Hepatocyte (in vitro differentiated cells): ENCODE measurements at regions not wholly inside any gene's neighbourhood (a gene's known extent, or its start where the extent isn't known, plus 50 kb on each side); places are given as distances from the start of the nearest gene placed in this dataset.

ENCODE experiments used
- DNase-seq: peaks from one replicate; pipeline ENCODE4 v3.0.0-alpha.2; 2016; ENCODE audit warnings: low spot score
- H2AFZ ChIP-seq: fragments of 200-600 bp; sonication (generic); 2 replicates; pipeline ENCODE4 v1.6.0; 2016; ENCODE audit warnings: antibody characterized with exemption, mild to moderate bottlenecking
- H3K27ac ChIP-seq: fragments of 200-600 bp; sonication (generic); 2 replicates; pipeline ENCODE4 v1.5.1; 2016; ENCODE audit warnings: mild to moderate bottlenecking
- H3K27me3 ChIP-seq: fragments of 200-600 bp; sonication (generic); 2 replicates; pipeline ENCODE4 v1.6.1; 2016
- H3K36me3 ChIP-seq: fragments of 200-600 bp; sonication (generic); replicated peaks from 2 replicates; pipeline ENCODE4 v1.5.1; 2016; ENCODE audit warnings: low read depth; ENCODE audit not compliant: insufficient read depth
- H3K4me1 ChIP-seq: fragments of 200-600 bp; sonication (generic); 2 replicates; pipeline ENCODE4 v1.5.1; 2016; ENCODE audit warnings: mild to moderate bottlenecking, moderate library complexity; ENCODE audit not compliant: insufficient read depth
- H3K4me2 ChIP-seq: fragments of 200-600 bp; sonication (generic); 2 replicates; pipeline ENCODE4 v1.6.0; 2016
- H3K4me3 ChIP-seq: fragments of 200-600 bp; sonication (generic); 2 replicates; pipeline ENCODE4 v1.5.1; 2016; ENCODE audit warnings: mild to moderate bottlenecking
- H3K79me2 ChIP-seq: fragments of 200-600 bp; sonication (generic); 2 replicates; pipeline ENCODE4 v1.6.0; 2017; ENCODE audit warnings: mild to moderate bottlenecking
- H3K9me2 ChIP-seq: fragments of 200-600 bp; sonication (generic); replicated peaks from 2 replicates; pipeline ENCODE4 v1.6.0; 2017; ENCODE audit warnings: mild to moderate bottlenecking; ENCODE audit not compliant: insufficient read depth
- H3K9me3 ChIP-seq: fragments of 200-600 bp; sonication (generic); 2 replicates; pipeline ENCODE4 v1.5.1; 2016; ENCODE audit warnings: low read depth, mild to moderate bottlenecking
- H4K20me1 ChIP-seq: fragments of 200-600 bp; sonication (generic); 2 replicates; pipeline ENCODE4 v1.6.0; 2016; ENCODE audit warnings: mild to moderate bottlenecking; ENCODE audit not compliant: insufficient read depth, poor library complexity, severe bottlenecking
- EZH2 ChIP-seq: fragments of 200-600 bp; sonication (generic); IDR thresholded peaks from 2 replicates; pipeline ENCODE4 v1.6.1; 2016; ENCODE audit warnings: antibody characterized with exemption, mild to moderate bottlenecking, borderline replicate concordance
- EZH2phosphoT487 ChIP-seq: fragments of 200-600 bp; sonication (generic); IDR thresholded peaks from one replicate; pipeline ENCODE4 v1.6.1; 2018; ENCODE audit warnings: antibody characterized with exemption, mild to moderate bottlenecking, low read depth, moderate library complexity; ENCODE audit not compliant: unreplicated experiment, severe bottlenecking
- WGBS: methylation state at CpG from one replicate; pipeline ENCODE4 v1.1.6; 2016; ENCODE audit warnings: low lambda C conversion rate; ENCODE audit errors: missing lambda C conversion rate; 5-methylcytosine and 5-hydroxymethylcytosine counted together
- TF ChIP-seq, protein P1 (sequence below): fragments of 200-600 bp; sonication (generic); IDR thresholded peaks from 2 replicates; pipeline ENCODE4 v1.5.1; 2016; ENCODE audit warnings: antibody characterized with exemption, mild to moderate bottlenecking; ENCODE audit not compliant: poor library complexity

- Histone ChIP-seq H4K20me1 (no peaks in the 10 kb centered on the region), H3K4me3 (no peak overlapping the region), H3K36me3 (no peaks in the 10 kb centered on the region), H2AFZ (no peak overlapping the region), H3K4me1 (no peaks in the 10 kb centered on the region), H3K9me3 (no peaks in the 10 kb centered on the region), H3K27ac (no peak overlapping the region), H3K4me2 (no peak overlapping the region), H3K27me3 (no peaks in the 10 kb centered on the region), H3K79me2 (no peaks in the 10 kb centered on the region), H3K9me2 (no peaks in the 10 kb centered on the region)
- DNase-seq, result no peak
- 98% methylated on average over 6 of the region's 6 CpGs for WGBS
- TF ChIP-seq EZH2 (no peak), EZH2phosphoT487 (no peak)
- TF ChIP-seq, protein P1, sequence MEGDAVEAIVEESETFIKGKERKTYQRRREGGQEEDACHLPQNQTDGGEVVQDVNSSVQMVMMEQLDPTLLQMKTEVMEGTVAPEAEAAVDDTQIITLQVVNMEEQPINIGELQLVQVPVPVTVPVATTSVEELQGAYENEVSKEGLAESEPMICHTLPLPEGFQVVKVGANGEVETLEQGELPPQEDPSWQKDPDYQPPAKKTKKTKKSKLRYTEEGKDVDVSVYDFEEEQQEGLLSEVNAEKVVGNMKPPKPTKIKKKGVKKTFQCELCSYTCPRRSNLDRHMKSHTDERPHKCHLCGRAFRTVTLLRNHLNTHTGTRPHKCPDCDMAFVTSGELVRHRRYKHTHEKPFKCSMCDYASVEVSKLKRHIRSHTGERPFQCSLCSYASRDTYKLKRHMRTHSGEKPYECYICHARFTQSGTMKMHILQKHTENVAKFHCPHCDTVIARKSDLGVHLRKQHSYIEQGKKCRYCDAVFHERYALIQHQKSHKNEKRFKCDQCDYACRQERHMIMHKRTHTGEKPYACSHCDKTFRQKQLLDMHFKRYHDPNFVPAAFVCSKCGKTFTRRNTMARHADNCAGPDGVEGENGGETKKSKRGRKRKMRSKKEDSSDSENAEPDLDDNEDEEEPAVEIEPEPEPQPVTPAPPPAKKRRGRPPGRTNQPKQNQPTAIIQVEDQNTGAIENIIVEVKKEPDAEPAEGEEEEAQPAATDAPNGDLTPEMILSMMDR, result no peak
These were observed 102.7 kb upstream of the SPRY4 start for GRCh38 chr5:142427529-142427928.

GRCh38 chr5:142427015-142427364 lies 102.2 kb upstream of the SPRY4 start:
- Histone ChIP-seq H3K79me2 (no peaks in the 10 kb centered on the region), H3K9me3 (no peaks in the 10 kb centered on the region), H4K20me1 (no peaks in the 10 kb centered on the region), H3K4me1 (no peaks in the 10 kb centered on the region), H3K4me2 (no peak overlapping the region), H3K36me3 (no peaks in the 10 kb centered on the region), H2AFZ (no peak overlapping the region), H3K9me2 (no peaks in the 10 kb centered on the region), H3K4me3 (no peak overlapping the region), H3K27ac (no peak overlapping the region), H3K27me3 (no peaks in the 10 kb centered on the region)
- no peak for TF ChIP-seq EZH2
- TF ChIP-seq, protein P1, result no peak
- TF ChIP-seq EZH2phosphoT487, result no peak
- 78% methylated on average over 7 of the region's 7 CpGs for WGBS
- no peak for DNase-seq

DNA sequence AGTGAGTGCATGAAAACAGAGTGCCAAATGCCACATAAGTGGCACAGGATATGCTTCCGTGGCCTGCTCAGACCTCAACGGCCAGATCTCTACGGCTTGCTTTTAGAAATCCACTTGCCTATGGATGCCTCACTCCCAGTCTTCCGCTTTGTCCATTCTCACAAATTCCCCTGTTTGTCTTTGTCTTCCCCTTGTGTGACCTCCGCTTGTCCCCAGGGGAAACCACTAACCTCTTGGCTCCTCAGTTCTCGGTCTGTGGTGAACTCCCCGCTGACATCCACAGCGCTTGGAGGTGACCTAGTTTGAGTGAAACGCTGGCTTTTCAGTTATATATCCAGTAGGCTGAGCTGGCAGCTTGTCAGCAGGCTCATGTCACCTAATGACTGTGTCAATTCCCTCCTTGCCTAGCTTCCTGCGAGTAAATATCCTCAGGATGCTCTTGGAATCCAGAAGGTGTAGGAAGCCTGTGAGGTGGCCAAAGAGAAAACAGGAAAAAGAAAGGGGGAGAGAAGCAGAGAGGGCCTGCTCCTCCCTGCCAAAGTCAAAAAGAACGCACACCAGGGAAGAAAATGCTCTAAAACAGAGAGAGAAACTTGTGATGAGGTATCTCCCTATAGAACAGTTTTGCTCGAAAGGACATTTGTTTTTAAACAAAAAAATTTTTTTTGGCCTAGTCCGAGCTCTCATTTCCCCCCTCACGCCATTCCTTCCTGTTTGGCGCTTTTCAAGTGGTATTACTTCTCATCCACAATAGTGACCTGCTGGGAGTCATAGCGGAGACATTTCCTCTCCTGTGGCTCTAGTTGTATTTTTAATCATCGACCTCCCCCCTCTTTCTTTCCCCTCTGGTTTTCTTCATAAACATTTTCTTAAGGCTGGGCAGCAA lies 101.6 kb upstream of the SPRY4 start:
- no peaks in the 10 kb centered on the region for H3K9me2 ChIP-seq
- no peak for TF ChIP-seq EZH2phosphoT487
- no peak for TF ChIP-seq EZH2
- TF ChIP-seq, protein P1, result no peak
- H4K20me1 ChIP-seq, result no peaks in the 10 kb centered on the region
- 82% methylated on average over 17 of the region's 17 CpGs for WGBS
- H2AFZ ChIP-seq, result no peak overlapping the region
- no peak overlapping the region for H3K4me2 ChIP-seq
- H3K79me2 ChIP-seq, result no peaks in the 10 kb centered on the region
- H3K9me3 ChIP-seq, result no peaks in the 10 kb centered on the region
- no peak for DNase-seq
- no peak overlapping the region for H3K27ac ChIP-seq
- no peaks in the 10 kb centered on the region for H3K27me3 ChIP-seq
- H3K4me1 ChIP-seq, result peaks cover 4% of the 10 kb centered on the region
- H3K4me3 ChIP-seq, result no peak overlapping the region
- no peaks in the 10 kb centered on the region for H3K36me3 ChIP-seq
